ENCODE measurements at regions not wholly inside any gene's neighbourhood (a gene's known extent, or its start where the extent isn't known, plus 50 kb on each side); places are given as distances from the start of the nearest gene placed in this dataset.

- TF ChIP-seq, protein P1, sequence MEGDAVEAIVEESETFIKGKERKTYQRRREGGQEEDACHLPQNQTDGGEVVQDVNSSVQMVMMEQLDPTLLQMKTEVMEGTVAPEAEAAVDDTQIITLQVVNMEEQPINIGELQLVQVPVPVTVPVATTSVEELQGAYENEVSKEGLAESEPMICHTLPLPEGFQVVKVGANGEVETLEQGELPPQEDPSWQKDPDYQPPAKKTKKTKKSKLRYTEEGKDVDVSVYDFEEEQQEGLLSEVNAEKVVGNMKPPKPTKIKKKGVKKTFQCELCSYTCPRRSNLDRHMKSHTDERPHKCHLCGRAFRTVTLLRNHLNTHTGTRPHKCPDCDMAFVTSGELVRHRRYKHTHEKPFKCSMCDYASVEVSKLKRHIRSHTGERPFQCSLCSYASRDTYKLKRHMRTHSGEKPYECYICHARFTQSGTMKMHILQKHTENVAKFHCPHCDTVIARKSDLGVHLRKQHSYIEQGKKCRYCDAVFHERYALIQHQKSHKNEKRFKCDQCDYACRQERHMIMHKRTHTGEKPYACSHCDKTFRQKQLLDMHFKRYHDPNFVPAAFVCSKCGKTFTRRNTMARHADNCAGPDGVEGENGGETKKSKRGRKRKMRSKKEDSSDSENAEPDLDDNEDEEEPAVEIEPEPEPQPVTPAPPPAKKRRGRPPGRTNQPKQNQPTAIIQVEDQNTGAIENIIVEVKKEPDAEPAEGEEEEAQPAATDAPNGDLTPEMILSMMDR (conservative IDR thresholded peaks at IDR 0.05; ENCODE audit: low read length) = no peak
- no peak overlapping the region for H3K4me3 ChIP-seq (ENCODE audit: low read length)
- peak; percentile 86 for DNase-seq (ENCODE audit: low read depth)
Measured at GRCh38 chr4:3708103-3708510, 58.1 kb upstream of the ADRA2C start.

DNA sequence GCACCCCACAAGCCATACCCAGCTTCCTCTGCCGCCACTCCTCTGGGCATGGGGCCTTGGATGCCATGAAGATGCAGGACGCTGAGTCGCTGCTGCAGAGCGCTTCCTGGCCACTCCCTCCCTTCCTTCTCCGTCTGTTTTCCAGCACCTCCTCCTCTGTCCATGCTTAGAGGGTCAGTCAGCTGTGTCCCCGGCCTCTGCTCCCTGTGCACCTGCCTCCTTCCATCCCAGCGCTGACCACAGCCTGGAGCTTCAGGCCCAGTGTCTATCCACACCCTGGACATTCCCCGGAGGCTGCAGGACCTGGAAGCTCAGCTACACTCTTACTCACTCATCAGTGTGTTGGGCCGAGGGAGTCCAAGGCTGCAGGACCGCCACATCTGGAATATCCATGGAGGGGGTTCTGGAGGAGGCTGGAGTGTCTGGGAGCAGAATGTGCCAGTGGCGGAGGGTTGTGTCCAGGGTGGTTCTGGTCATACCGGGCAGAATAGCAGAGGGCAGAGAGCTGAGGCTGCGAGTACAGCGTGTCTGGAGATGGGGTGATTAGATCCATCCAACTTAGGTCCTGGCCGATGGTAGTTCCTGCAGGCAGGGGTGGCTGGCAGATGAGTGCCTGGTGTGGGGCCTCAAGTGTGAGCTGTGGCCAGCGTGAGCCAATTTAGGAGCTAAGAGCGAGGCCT, 58.6 kb upstream of the ADRA2C start:
- H3K4me3 ChIP-seq (ENCODE audit: low read length) = no peak overlapping the region
- TF ChIP-seq, protein P1 (conservative IDR thresholded peaks at IDR 0.05; ENCODE audit: low read length) = no peak
- DNase-seq (ENCODE audit: low read depth) = no peak

DNA sequence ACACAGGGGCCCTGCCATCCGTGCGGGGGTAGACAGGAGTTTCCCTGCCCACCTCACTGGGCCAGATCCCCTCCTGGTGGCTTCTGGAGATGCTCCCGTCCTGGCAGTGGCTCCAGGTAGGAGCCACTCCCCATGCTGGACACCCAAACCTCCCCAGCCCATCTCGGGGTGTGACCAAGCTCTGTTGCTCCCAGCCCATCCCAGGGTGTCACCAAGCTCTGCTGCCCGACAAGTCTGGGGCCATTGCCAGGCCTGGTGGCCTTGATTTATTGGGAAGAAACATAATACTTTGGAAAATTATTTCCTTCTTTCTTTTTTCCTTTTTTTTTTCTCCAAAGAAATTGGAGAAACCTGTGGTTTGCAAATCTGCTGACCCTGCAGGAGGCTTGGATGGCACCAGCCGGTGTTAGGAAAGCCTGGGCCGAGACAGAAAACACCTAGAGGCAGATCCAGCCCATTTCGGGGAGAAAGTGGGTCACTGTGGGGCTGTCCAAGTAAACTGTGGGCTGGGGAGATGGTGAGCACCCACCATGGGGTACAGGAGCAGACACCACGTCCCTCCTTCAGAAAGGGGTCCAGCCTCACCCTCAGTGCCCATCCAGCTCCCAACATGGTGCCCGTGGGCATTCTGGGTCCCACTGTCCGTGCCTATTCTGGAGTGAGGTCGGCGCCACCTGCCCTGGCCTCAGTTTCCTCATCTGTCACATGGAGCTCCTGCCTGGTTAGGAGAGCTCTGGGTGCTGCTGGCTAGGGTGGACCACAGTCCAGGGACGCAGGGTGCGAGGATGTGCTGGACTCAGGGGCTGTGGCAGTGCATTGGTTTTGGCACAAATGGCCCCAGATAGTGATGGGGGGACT, 59.4 kb upstream of the ADRA2C start:
- TF ChIP-seq, protein P1 (conservative IDR thresholded peaks at IDR 0.05; ENCODE audit: low read length) = no peak
- no peak for DNase-seq (ENCODE audit: low read depth)
- H3K4me3 ChIP-seq (ENCODE audit: low read length) = no peak overlapping the region

GRCh38 chr4:3706111-3706511, 60.1 kb upstream of the ADRA2C start:
- TF ChIP-seq, protein P1 (conservative IDR thresholded peaks at IDR 0.05; ENCODE audit: low read length) = no peak
- DNase-seq (ENCODE audit: low read depth) = no peak
- H3K4me3 ChIP-seq (ENCODE audit: low read length) = no peak overlapping the region

GRCh38 chr4:3705236-3705987, 60.8 kb upstream of the ADRA2C start:
- no peak for DNase-seq (ENCODE audit: low read depth)
- TF ChIP-seq, protein P1 (conservative IDR thresholded peaks at IDR 0.05; ENCODE audit: low read length) = no peak

DNA sequence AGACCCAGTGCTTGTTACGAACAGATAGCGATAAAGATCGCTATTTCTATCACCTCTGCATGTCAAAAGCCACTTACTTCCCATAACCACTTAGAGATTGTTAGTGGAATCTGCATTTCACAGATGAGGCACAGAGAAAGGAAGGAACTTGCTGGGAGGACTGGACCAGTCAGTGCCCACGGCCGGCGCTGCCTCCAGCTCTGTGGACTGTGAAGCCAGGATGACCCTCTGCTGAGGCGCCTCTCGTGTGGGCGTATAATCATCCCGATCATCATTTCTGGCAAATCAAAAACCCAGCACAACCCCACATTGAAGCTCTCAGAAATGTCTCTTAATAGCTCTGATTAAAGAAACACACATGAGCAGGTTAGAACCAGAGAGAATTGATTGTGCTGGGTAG, 61.5 kb upstream of the ADRA2C start:
- DNase-seq (ENCODE audit: low read depth) = no peak
- H3K4me3 ChIP-seq (ENCODE audit: low read length) = no peak overlapping the region
- TF ChIP-seq, protein P1 (conservative IDR thresholded peaks at IDR 0.05; ENCODE audit: low read length) = no peak

More at GRCh38 chr4:3705236-3705987, 60.8 kb upstream of the ADRA2C start:
- H3K4me3 ChIP-seq (ENCODE audit: low read length) = no peak overlapping the region
